ENCODE measurements at regions not wholly inside any gene's neighbourhood (a gene's known extent, or its start where the extent isn't known, plus 50 kb on each side); places are given as distances from the start of the nearest gene placed in this dataset.

- TF ChIP-seq, protein P1, sequence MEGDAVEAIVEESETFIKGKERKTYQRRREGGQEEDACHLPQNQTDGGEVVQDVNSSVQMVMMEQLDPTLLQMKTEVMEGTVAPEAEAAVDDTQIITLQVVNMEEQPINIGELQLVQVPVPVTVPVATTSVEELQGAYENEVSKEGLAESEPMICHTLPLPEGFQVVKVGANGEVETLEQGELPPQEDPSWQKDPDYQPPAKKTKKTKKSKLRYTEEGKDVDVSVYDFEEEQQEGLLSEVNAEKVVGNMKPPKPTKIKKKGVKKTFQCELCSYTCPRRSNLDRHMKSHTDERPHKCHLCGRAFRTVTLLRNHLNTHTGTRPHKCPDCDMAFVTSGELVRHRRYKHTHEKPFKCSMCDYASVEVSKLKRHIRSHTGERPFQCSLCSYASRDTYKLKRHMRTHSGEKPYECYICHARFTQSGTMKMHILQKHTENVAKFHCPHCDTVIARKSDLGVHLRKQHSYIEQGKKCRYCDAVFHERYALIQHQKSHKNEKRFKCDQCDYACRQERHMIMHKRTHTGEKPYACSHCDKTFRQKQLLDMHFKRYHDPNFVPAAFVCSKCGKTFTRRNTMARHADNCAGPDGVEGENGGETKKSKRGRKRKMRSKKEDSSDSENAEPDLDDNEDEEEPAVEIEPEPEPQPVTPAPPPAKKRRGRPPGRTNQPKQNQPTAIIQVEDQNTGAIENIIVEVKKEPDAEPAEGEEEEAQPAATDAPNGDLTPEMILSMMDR (IDR thresholded peaks at IDR 0.05; ENCODE audit: low read length): no peak
- TF ChIP-seq EZH2phosphoT487 (IDR thresholded peaks at IDR 0.05; ENCODE audit: low read length): no peak
- no peak for TF ChIP-seq EZH2 (optimal IDR thresholded peaks at IDR 0.05; ENCODE audit: low read depth, low read length)
Observed at GRCh38 chr6:14472255-14472985, 354.8 kb downstream of the CD83 start.

All from MM.1S (cell line).